HG03039 (cell line): ENCODE measurements at regions not wholly inside any gene's neighbourhood (a gene's known extent, or its start where the extent isn't known, plus 50 kb on each side); places are given as distances from the start of the nearest gene placed in this dataset.
"Not testable (repeated sequence)": the region's sequence is repeated elsewhere in the genome, so short reads cannot be mapped to it uniquely, and the experiment has no call there.

Experiments used
- ATAC-seq: cut with Tn5 transposase; IDR thresholded peaks from one replicate; pipeline ENCODE4 v1.9.1; 2021; ENCODE audit warnings: mild to moderate bottlenecking, moderate library complexity; ENCODE audit not compliant: unreplicated experiment

DNA sequence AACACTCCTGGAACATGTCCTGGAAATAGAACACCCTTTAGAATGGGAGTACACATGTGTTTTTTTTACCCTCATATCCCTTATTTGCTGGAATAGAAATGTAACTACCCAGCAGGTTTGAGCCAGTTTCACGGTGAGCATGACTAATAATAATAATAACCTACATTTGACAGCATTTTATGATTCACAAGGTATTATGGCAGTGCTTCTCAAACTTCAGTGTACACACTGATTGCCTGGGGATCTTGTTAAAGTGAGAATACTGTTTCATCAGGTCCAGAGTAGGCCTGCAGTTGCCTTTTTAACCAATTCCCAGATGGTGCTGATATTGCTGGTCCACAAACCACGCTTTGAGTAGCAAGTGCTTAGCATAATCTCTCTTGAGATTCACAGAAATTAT, 63.9 kb downstream of the NFKBIZ start:
- no peak for ATAC-seq

DNA sequence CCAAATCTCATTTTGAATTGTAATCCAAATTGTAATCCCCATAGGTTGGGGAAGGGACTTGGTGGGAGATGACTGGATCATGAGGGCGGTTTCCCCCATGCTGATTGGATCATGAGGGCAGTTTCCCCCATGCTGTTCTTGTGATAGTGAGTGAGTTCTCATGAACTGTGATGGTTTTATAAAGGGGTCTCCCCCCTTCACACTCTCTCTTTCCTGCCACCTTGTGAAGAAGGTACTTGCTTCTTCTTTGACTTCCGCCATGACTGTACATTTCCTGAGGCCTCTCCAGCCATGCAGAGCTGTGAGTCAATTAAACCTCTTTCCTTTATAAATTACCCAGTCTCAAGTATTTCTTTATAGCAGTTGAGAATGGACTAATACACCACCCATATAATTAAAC, 68.4 kb downstream of the NFKBIZ start:
- not testable (repeated sequence) for ATAC-seq

DNA sequence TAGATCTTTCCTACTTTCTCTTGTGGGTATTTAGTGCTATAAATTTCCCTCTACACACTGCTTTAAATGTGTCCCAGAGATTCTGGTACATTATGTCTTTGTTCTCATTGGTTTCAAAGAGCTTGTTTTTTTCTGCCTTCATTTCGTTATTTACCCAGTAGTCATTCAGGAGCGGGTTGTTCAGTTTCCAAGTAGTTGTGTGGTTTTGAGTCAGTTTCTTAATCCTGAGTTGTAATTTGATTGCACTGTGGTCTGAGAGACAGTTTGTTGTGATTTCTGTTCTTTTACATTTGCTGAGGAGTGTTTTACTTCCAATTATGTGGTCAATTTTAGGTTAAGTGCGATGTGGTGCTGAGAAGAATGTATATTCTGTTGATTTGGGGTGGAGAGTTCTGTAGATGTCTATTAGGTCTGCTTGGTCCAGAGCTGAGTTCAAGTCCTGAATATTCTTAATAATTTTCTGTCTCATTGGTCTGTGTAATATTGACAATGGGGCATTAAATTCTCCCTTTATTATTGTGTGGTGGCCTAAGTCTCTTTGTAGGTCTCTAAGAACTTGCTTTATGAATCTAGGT, 72.9 kb downstream of the NFKBIZ start:
- not testable (repeated sequence) for ATAC-seq

DNA sequence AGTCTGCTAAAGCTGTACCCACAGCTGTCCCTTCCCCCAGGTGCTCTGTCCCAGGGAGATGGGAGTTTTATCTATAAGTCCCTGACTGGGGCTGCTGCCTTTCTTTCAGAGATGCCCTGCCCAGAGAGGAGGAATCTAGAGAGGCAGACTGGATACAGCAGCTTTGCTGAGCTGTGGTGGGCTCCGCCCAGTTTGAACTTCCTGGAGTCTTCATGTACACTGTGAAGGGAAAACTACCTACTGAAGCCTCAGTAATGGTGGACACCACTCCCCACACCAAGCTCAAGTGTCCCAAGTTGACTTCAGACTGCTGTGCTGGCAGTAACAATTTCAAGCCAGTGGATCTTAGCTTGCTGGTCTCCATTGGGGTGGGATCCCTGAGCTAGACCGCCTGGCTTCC, 75.3 kb downstream of the NFKBIZ start:
- not testable (repeated sequence) for ATAC-seq

DNA sequence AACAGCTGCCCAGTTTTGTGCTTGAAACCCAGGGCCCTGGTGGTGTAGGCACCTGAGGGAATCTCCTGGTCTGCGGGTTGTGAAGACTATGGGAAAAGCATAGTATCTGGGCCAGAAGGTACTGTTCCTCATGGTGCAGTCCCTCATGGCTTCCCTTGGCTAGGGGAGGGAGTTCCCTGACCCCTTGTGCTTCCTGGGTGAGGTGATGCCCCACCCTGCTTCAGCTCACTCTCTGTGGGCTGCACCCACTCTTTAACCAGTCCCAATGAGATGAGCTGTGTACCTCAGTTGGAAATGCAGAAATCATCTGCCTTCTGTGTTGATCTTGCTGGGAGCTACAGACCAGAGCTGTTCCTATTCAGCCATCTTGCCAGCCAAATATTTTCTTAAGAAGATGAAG, 75.8 kb downstream of the NFKBIZ start:
- not testable (repeated sequence) for ATAC-seq

DNA sequence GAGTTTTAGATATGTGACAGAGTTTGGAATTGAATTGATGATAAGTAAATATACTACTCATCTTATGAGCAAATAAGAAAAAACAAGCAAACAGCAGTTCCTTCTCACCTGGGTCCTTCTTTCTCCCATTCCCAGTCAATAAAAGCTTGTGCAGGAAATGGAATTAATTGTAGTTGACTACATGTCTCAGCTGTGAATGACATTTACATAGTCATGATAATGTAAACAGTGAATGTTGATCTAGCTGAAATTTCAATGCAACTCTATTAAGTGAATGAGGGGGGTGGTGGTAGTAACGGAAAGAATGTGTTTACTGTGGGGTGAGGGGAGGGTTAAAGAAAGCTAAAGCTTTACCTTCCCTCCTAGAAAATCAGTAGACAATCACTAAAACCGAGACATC, 76.2 kb downstream of the NFKBIZ start:
- no peak for ATAC-seq

DNA sequence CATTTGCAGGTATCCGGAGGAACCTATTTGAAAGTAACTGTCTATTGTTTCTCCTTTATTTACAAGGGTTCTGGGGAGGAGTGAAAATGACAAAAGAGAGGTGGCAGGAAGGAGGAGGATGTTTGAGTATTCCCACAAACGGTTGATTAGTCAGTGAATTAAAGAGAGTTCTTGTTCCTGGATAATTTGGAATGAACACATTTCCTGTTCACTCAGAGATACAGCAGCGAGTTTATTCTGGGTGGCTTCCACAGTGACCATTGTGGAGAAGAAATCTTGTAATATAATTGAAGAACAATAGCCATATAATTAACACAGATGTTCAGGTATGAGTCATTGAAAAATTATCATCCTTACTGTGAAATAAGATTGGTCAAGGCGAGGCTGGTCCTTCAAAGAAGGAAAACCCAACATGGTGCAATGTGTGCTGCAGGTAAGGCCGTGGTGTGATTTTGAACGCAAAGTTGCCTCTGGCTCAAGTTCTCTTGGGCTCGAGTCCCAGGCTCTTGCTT, 77.3 kb downstream of the NFKBIZ start:
- ATAC-seq = no peak

DNA sequence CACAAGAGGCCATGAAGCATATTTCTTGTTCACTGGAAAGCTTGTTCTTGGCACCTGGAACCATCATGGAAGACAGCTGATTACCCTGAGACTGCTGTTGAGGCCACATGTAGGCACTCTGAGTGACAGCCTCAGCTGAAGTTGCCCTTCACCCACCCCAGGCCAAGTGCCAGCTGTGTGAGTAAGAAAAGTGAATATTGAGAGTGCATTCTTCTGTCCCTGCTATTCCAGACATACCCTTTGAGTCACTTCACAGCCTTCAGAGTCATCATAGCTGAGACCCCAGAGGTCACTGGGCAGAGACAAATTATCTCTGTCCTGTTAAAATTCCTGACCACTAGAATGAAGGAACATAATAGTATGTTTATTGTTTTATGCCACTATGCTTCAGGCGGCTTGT, 79.6 kb downstream of the NFKBIZ start:
- ATAC-seq = no peak

DNA sequence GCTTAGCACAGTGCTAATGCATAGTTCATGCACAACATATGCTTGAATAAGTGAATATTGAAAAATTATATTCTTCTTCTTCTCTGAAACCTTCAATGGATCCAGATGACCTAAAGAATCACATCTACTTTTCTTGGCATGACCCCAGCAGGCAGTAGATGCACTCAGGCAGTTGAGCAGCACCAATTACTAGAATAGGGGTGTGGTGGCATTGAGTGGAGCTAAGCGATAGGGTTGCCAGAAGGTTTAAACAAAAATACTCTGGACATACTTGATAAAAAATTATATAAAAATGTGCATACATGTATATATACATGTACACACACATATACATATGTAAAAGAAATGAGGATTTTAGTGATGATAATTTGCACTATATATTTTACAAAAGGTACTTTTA, 81.8 kb downstream of the NFKBIZ start:
- ATAC-seq = no peak

DNA sequence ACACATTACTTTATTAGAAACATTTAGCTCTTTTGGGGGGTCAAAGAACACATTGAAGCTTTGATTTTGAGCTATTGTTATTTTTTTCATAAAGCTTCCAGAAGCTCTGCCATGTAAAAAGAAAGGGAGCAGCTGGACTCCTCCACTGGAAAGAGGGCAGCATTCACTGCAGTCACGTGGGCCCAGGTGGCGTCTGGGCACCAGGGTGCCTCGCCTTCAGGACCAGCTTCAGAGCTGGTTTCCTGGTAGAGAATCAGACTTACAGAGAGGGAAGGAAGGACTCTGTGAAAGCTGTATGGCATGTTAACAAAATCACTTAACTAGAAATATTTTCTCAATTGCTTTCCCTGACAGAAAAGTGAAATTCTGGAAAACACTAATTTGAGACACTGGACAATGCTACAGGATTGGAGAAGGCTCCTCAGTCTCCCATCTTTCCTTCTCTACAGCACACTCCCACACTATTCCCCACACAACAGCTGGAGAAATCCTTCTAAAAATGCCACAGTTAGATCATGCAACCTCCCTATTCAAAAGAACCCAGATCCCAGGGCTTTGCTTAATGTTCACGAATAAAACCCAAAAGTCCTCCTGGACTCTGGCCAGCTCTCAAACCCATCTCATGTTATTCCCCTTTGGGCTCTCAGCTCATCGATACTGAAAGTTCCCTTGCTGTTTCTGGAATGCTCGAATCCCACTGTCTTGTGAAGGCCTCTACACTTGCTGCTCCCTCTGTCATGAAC, 83.2 kb downstream of the NFKBIZ start:
- no peak for ATAC-seq

DNA sequence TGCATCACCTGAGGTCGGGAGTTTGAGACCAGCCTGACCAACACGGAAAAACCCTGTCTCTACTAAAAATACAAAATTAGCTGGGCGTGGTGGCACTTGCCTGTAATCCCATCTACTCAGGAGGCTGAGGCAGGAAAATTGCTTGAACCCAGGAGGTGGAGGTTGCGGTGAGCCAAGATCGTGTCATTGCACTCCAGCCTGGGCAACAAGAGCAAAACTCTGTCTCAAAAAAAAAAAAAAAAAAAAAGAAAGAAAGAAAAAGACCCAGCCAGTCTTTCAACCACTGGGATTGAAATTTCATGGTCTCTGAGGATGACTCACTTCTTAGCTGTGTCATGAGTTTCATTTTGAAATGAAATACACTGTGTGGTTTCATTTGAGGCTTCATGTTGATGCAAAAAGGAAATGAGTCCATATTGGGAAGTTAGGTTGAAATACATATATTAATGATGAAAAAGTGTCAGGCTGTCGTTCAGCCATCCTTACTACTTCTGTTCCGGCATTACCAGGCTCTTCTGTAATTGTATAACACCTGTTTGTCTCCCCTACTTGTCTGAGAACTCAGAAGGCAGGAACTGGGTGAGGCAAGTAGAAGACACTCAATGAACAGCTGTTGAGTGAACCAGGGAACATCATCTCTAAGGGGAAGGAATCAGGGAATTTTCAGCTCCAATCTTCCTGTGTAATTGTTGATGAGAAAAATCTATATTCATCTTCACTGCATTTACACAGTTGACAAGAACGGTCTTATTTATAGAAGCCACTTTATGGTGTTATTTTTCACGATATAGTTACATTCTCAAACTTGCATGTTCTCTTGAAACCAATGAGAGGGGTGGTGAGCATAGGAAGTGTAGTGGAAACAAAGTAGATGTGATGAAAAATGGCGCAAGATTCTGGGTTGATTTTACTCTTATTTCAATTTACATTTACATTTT, 87.4 kb downstream of the NFKBIZ start:
- ATAC-seq = peak; percentile 87

DNA sequence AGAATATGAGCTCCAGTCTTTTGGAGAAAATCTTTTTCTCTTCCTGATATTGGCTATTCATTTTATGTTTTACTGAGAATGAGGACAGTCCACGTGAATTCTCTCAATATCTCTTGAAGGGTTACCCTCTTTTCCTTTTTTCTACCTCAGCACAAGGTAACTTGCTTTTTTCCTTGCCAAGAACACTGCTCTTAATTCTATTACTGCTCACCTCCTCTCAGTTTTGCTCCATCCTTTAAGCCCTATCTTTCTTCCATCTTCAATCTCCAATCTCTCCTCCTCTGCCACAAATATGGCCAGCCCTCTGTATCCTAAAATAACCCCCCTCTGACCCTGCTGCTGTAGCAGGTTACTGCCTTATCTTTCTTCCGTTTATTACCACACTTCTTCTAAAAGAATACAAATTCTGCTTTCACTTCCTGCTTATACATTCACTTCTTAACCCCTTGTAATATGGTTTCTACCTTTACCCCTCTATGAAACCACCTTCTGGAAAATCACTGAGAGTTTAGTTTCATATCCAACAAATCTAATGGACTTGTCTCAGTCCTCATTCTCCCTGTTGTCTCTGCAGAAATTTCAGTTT, 89.0 kb downstream of the NFKBIZ start:
- ATAC-seq = peak; percentile 39

DNA sequence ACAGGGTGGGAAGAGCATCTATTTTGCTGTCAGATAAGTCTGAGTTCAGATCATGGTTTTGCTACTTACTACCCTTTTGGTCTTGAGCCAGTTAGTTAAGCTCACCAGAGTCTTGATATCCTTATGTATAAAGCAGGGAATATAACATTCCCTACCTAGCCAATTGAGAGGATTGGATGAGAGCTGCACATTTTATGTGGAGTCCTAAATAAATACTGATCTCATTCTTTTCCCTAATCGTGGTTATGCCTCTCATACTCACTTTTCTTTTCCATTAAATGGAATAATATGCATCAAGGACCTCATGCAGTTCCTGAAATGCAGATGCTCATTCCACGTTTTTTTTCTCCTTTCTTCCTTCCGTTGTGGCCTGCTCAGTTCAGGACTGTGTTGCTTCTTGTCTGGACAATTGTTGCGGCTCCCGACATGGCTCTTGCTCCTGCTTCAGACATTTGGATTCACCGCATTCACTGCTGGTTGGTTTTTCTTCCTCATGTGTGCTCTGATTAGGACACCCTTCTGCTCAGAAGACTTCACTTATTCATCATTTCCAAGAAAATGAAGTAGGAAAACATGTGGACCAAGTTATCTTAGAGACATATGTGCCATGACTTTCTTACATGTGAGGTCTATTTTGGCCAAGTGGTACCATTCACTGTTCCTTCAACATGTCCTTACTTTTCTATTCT, 90.2 kb downstream of the NFKBIZ start:
- no peak for ATAC-seq

DNA sequence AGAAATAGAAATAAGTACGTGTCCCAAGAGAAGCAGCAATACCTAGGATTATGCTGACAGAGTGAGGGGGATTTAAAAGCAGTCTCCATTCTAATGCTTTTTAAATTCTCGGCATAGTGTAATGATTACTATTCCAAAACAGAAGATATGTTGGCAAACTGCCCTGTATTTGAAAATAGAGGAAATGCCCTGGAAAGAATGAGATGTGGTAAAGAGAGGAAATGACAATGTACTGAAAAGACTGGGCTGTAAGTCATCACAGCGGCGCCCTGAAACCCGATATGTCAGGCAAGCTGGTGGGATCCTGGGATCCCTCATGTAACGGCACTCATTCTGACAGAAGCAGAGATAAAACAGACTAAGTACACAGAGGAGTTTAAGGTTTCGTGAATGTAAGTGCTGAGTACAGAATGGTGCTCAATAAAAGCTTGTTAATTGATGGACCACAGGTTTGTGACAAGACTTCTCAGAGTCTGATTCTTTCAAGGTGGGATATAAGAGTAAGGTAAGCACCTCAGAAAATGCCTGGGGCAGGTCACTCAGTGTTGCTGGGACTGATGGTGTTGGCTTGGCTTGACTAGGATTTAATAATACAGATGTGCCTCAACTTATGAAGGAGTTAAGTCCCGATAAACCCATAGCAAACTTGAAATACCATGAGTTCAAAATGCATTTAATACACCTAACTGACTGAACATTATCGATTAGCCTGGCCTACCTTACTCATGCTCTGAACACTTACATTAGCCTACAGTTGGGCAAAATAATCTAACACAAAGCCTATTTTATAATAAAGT, 91.4 kb downstream of the NFKBIZ start:
- ATAC-seq = no peak

DNA sequence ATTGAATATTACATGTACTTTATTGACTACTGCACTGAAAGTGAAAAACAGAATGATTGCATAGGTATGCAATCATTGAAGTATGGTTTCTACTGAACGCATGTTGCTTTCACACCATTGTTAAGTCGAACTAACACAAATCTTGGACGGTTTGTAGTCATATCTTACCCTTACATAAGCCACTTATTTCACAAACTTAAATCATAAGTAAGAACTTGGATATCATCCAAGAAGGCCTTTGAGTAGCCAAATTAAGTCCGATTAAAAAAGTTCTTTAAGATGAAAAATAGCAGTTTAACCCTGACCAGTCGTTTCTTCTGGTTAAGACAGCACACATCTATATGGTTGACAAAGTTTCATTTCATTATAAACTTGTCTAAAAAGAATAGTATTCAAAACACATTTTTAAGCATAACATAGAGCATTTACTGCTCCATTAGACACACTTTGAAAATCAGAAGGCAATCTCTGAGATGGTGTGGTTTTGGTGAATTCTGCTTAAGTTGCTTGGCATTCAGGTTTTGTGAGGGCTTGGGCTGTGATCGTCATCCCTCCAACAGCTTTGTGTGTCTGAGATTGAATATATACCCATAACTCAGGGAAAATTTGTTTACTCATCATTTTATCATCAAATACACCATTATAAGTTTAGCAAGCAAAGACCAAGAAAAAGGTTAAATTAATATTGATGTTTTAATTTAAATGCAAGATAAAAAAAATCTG, 92.2 kb downstream of the NFKBIZ start:
- ATAC-seq = no peak

DNA sequence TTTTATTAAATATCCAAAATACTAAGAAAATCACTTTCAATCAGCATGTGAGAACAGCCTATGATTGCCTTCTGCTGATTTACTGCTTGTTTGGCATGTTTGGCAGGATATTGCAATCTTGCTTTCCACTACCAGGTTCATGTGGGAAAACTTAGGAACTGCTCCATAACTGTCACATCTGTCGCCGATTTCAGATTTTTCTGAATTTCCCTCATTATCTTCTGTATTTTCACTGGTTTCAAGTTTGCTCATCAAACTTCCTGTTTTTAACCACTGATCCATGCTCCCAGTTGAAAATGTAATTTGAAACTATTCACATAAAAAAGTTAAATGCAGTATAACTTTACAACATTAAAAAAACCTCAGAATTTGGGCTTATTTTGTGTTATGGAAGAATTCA, 93.0 kb downstream of the NFKBIZ start:
- no peak for ATAC-seq

DNA sequence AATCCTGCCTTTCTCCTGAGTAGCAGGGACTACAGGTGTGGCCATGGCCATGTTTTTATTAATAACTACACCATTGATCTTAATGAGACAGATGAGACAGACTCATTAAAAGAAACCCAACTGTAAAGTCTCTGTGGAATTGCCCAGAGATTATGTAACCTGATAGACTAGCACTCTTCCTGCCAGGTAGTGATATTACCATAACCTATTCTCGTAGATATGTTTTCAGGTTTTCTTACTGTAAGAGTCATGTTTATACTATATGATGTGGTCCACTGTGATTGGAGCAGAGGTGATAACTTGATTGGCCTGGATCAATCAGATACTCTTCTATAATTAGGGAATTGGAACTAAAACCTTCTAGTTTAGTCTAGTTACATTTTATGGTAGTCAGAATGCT, 93.7 kb downstream of the NFKBIZ start:
- no peak for ATAC-seq

DNA sequence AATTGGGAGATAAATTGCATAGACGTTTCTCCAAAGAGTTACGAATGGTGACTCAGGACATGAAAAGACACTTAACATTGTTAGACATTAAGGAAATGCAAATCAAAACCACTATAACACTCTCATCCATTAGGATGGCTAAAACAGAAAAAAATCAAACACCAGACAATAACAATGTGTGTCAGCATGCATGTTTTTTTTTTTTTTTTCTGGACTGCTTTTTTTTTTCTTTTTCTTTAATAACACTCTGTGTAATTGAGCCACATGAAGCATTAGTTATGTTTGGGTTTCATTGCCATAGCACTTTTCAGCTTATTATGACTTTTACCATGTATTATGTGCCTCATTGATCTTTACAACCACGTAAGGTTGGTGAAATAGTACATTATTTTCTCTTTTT, 95.0 kb downstream of the NFKBIZ start:
- no peak for ATAC-seq

DNA sequence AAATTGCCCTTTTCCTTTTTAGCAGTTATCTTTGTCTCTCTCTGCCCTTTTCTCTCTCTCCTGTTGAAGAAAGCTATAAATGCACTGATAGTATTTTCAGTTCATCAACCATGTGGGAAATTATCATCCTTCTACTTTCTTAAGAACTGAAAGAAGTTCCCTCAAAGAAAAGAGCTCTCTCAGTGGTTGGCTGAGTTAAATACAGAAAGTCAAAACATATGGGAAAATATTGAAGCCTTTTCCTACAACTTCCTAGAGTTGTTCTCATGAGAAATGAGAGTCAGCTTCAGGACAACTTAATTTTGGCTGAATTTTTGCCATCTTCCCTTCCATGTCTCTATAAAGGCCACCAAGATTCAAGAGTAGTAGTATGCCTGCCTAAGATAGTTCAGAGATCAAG, 96.7 kb downstream of the NFKBIZ start:
- no peak for ATAC-seq
